SKM-1 treated with dmso at 0.1 percent for 144 hours (cell line): ENCODE measurements at regions not wholly inside any gene's neighbourhood (a gene's known extent, or its start where the extent isn't known, plus 50 kb on each side); places are given as distances from the start of the nearest gene placed in this dataset.
"Not testable (repeated sequence)": the region's sequence is repeated elsewhere in the genome, so short reads cannot be mapped to it uniquely, and the experiment has no call there.

ENCODE experiments used
- DNase-seq: peaks from one replicate; lab custom pipeline; 2025; ENCODE audit not compliant: unreplicated experiment; lab: John Stamatoyannopoulos, UW

DNA sequence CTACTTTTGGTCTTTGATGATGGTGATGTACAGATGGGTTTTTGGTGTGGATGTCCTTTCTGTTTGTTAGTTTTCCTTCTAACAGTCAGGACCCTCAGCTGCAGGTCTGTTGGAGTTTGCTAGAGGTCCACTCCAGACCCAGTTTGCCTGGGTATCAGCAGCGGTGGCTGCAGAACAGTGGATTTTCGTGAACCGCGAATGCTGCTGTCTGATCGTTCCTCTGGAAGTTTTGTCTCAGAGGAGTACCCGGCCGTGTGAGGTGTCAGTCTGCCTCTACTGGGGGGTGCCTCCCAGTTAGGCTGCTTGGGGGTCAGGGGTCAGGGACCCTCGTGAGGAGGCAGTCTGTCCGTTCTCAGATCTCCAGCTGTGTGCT, 56.6 kb upstream of the TNFAIP8 start:
- not testable (repeated sequence) for DNase-seq

- not testable (repeated sequence) for DNase-seq
Measured at GRCh38 chr5:119299615-119300310, 56.1 kb upstream of the TNFAIP8 start.

- DNase-seq = no peak
Measured at GRCh38 chr5:119300311-119300670, 55.5 kb upstream of the TNFAIP8 start.

- no peak for DNase-seq
Measured at GRCh38 chr5:119301210-119301609, 54.6 kb upstream of the TNFAIP8 start.

DNA sequence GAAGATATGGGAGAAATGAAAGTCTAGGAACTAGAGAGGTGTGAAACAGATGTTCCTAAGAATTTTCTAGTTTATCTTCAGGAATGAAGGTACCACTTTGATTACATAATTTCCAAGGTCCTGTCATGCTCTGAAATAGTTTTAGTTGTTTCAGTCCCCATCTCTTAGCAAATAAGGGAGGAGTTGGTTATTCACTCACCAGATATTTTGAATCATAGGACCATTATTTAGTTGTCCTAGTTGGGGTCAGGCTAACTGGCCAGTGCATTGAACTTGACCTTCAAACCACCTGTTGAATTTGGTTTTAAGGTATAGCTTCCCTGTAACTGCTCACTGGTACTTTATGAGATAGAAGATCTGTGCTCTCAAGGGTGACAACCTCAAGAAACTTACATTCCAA, 53.9 kb upstream of the TNFAIP8 start:
- DNase-seq = no peak

GRCh38 chr5:119302449-119302848, 53.4 kb upstream of the TNFAIP8 start:
- DNase-seq = no peak

- peak; percentile 41 for DNase-seq
Measured at GRCh38 chr5:119302916-119303897, 52.6 kb upstream of the TNFAIP8 start.

- no peak for DNase-seq
Measured at GRCh38 chr5:119304439-119305211, 51.2 kb upstream of the TNFAIP8 start.
